GM04504 (cell line): ENCODE measurements at regions not wholly inside any gene's neighbourhood (a gene's known extent, or its start where the extent isn't known, plus 50 kb on each side); places are given as distances from the start of the nearest gene placed in this dataset.
A peak's percentile ranks its signal among the peaks of the same experiment; 100 is the strongest.

ENCODE experiments used
- DNase-seq: peaks from one replicate; pipeline ENCODE4 v3.0.0-alpha.2; 2012; ENCODE audit warnings: low read depth

GRCh38 chr21:27164208-27165177 lies 197.6 kb upstream of the ADAMTS5 start:
- DNase-seq, result no peak

GRCh38 chr21:27158967-27159366 lies 192.1 kb upstream of the ADAMTS5 start:
- no peak for DNase-seq

DNA sequence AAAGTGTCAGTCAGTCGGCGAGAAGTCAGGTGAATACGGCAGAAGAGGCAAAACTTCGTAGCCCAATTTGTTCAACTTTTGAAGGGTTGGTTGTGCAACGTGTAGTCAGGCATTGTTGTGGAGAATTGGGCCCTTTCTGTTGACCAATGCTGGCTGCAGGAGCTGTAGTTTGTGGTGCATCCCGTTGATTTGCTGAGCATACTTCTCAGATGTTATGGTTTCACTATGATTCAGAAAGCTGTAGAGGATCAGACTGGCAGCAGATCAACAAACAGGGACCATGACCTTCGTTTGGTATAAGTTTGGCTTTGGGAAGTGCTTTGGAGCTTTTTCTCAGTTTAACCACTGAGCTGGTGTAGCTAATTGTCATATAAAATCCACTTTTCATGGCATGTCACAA lies 190.2 kb upstream of the ADAMTS5 start:
- DNase-seq, result no peak

DNA sequence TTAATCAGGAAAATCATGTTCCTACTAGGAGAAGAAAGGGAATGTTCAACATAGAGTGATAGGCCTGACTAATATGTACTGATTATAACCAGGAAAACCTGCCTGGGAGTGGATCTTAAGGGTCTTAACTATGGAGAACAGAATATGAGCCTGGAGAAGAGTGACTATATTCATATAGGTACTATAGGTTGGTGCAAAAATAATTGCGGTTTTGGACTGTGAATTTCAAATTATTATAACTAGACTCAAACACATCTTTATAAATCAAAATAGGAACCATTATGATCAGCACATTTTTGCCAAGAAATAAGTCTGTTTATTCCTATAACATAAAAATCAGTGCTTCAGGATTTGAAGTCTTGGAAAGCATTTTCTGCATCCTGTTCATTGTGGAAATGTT lies 189.8 kb upstream of the ADAMTS5 start:
- DNase-seq, result no peak

DNA sequence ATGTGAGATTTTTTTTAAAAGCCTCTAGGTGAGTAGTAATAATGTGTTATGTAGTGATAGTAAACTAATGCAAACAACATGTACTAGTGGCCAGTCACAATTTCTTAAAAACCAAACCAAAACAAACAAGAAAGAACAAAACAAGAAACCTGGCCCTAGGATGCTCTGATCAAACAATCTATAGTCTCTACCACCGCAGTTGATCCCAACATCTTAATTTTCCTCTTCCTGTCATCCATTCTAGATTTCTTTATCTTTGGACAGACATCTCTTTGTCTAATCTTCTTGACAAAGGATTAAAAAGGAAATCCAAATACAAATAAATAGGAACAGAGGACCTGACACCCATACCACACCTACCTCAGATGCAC lies 188.2 kb upstream of the ADAMTS5 start:
- DNase-seq, result no peak

GRCh38 chr21:27154451-27155129 lies 187.7 kb upstream of the ADAMTS5 start:
- DNase-seq, result no peak

DNA sequence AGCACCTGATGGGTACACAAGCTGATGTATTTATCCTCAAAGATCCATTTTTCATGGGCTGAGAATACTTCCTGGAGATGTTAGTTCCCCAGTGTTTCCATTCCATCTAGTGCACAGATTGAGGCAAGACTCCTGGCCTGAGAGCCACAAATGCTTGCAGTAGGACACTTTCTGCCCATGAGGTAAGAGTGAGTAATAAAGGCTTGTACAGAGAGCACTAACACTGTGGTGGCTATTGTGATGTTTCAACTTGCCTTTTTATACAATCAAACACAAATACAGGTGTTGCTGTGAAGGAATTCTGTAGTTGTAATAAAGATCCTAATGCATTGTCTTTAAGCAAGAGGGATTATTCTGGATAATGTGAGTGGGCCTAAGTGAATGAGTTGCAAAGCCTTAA lies 186.1 kb upstream of the ADAMTS5 start:
- DNase-seq, result no peak

DNA sequence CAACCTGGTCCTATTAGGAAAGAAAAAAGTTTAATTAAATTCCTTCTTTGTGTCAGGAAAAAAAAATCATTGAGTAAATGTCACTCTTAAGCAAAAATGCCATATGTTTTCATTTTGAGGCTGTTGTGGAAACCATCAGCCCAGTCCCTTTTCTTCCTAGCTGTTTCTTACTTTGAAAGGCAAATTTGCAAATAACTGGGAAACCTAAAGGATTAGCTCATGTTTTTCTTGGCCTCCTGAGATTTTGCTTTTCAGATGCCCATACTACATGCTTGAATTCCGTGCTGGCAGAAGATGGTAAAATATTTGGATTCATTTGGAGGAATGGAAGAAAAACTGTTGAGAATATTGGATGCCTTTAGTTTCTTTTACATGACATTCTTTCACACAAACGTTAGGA lies 182.1 kb upstream of the ADAMTS5 start:
- DNase-seq, result peak; percentile 40

- DNase-seq, result no peak
These were observed 179.4 kb upstream of the ADAMTS5 start for GRCh38 chr21:27146268-27146667.

DNA sequence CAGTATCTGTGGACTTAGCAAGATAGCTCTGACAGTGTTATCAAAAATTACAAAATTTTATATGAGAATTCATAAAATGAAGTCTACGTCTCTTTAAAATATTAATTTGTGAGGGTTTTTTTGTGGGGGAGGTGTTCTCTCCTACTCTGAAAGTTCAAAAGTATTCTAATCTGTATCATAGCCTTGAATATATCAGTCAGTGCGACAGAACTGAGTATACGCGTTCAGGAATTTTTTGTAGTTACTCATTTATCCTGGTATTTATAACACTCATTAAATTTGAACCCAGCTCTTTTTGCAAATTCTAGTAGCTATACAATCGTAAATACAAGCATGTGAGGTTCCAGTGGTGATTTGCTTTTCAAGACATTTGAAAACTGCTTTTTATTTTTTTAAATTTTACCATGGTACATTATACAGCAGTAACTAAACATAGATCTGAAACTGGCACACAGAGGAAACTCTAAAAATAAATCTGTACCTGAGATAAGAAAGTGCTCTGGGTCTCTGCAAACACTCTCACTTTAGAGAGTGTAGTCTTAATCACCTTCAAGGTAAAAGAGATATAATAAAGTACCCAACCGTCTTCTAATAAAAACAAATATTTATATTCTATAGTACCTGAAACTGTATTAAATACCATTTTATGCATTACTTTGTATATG lies 178.4 kb upstream of the ADAMTS5 start:
- no peak for DNase-seq

DNA sequence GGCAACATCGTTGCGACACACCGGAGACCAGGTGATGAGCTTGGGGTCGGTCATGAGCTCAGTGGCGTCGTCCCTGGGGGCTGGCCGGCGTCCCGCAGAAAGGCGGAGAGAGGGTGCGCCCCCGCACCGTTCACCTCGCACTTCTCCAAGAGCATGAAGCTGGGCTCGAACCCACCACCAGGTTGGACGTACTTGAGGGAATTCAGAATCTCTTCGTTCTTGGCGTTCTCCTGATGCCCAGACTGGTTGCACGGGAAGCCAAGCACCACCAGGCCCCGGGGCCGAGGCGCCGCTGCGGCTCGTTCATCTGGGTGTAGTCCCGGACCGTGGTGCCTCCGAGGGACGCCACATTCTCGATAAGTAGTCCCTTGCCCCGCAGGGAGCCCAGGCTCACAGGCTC lies 176.6 kb upstream of the ADAMTS5 start:
- DNase-seq, result no peak

DNA sequence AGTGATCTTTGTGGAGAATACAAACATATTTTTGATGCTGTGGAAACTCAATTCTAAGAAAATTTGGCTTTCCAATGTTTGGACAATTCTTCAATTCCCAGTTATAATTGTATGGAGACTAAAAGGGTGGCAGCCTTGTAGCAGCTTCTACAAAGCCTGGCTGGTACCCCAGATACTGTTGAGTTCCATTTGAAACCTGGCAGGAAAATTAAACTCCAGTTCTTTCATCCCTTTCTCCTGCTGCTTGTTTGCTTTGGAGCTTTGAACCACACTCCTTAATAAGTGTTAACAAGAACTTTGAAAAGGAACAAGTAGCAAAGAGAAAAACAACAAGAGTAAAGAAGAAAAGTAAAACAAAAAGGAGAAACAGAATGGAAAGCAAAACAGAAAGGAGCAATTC lies 172.6 kb upstream of the ADAMTS5 start:
- no peak for DNase-seq

GRCh38 chr21:27134516-27134915 lies 167.6 kb upstream of the ADAMTS5 start:
- DNase-seq, result no peak

- no peak for DNase-seq
These were observed 165.4 kb upstream of the ADAMTS5 start for GRCh38 chr21:27132266-27132665.

DNA sequence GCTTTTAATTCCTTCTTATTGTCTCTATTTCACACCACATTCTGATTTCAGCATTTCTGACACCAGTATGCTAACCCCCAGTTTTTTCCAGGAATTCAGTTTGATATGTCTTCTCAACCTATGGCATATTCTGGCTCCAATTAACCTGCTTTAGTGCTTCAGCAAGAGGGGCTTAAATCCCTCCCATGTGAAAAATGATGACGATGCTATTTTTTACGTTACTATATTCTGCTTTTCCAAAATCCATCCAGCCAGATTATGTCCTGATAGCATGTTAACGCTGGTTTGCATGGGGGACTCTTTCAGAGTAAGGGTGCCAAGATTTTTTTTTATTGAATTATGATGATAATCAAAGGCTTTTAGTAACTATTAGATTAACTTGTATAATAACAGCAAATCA lies 163.3 kb upstream of the ADAMTS5 start:
- no peak for DNase-seq

- no peak for DNase-seq
These were observed 162.8 kb upstream of the ADAMTS5 start for GRCh38 chr21:27129694-27130093.

DNA sequence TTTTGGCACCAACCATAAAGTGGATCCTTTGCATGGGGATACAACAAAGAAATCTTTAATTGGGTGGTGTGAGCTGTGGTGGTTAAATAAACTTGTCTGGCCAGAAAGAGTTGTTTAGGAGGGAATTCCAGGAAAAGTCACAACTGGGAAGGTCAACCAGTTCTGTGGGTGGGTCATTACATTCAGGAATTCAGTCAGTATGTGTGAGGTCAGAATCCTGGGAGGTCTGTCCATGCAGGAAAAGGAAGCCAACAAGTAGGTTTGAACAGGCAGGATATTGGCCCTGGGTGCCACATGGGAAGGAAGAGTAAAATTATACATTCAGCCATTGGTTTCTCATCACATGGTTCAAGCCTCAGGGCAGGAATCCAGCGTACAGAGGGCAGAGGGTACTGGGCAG lies 162.3 kb upstream of the ADAMTS5 start:
- no peak for DNase-seq

DNA sequence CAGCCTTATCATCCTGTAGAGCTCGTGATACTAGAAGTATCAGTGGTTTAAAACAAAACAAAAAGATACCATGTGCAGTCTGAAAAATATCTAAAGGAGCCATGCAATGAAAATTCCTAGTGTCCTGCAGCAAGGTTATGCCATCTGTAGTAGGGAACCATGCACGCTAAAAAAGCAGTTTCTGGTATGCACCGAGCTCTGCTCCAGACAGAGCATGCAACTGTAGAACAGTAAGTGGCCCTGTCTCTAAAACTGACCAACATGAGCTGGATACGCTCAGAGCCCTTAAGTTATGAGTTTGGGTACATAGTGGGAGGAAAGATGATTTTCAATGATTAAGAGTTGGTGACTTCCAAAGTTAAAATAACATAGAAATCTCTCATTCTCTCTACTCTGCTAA lies 159.3 kb upstream of the ADAMTS5 start:
- DNase-seq, result no peak

DNA sequence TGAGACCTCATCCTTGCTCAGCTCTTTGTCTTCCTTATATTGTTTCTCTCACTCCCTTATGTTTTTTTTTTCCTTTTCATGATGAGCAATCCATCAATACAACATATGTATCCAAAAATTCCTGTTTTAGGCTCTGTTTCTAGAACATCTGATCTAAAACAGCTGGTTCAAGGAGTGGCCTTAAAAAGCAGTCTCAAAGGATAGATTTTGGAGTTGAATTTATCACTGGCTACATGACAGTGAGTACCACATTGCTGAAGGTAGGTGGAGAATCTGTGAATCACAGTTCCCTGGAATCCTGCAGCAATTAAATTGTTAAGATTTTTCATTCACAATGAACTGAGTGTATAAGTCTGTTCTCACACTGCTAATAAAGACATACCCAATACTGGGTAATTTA lies 155.8 kb upstream of the ADAMTS5 start:
- DNase-seq, result no peak

GRCh38 chr21:27114111-27114510 lies 147.2 kb upstream of the ADAMTS5 start:
- no peak for DNase-seq

- DNase-seq, result no peak
These were observed 145.3 kb upstream of the ADAMTS5 start for GRCh38 chr21:27112186-27112585.

DNA sequence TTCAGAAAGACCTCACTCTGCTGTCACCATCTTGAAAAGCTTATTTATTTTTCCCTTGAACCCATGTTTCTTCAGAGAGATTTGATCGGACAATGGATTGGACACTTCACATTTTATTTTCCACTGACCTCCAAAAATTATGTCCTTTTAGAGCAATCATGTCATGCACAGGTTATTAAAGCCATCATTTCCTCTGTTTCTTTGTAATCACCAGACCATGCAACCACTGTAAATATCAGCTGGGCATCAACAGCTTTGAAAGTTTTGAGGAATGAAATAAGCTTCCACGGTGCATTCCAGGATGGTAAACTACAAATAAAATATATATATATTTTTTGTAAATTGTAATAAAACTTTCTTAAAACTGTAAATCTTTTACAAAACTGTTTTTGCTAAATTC lies 144.1 kb upstream of the ADAMTS5 start:
- DNase-seq, result no peak

DNA sequence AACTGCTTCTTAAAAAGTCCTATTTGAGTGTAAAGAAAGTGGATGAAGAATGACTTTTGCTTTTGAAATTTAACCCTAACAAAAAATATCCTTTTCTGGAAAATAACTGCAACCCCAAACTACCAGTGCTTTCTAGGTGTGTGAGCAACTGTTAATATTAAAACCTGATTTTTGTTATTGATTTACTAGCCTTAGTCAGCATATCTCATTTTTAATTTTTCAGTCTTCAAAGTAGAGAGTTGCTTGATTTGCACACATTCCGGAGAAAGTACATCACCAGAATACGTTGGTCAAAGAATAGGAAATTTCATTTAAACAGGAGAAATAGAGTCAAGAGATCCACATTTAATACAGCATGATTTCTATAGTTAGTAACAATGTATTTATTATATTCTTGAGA lies 141.8 kb upstream of the ADAMTS5 start:
- no peak for DNase-seq
